SU-DHL-6 (cell line): ENCODE measurements at regions not wholly inside any gene's neighbourhood (a gene's known extent, or its start where the extent isn't known, plus 50 kb on each side); places are given as distances from the start of the nearest gene placed in this dataset.

Experiments
- H2AFZ ChIP-seq: fragments of 200-600 bp; sonication (generic); 2 replicates; pipeline ENCODE4 v1.6.1; 2014; ENCODE audit warnings: low read depth, mild to moderate bottlenecking, moderate library complexity, mixed read lengths, antibody characterized with exemption, low read length; ENCODE audit not compliant: severe bottlenecking
- H3F3A ChIP-seq: fragments of 200-600 bp; shearing (Covaris generic); 2 replicates; pipeline ENCODE4 v1.6.0; 2016; ENCODE audit warnings: antibody characterized with exemption, mild to moderate bottlenecking; ENCODE audit not compliant: insufficient read depth
- H3K27ac ChIP-seq: fragments of 200-600 bp; sonication (generic); 2 replicates; pipeline ENCODE4 v1.5.1; 2016; ENCODE audit warnings: low read depth, mild to moderate bottlenecking, low read length, moderate library complexity, mixed read lengths
- H3K27me3 ChIP-seq: fragments of 200-600 bp; sonication (generic), shearing (Covaris generic); 2 replicates; pipeline ENCODE4 v1.6.0; 2014; ENCODE audit warnings: mild to moderate bottlenecking, low read length
- H3K36me3 ChIP-seq: fragments of 200-600 bp; sonication (generic); 2 replicates; pipeline ENCODE4 v1.6.1; 2014; ENCODE audit warnings: mild to moderate bottlenecking, low read length, mixed read lengths
- H3K4me2 ChIP-seq: fragments of 300-600, 200-600 bp; shearing (Covaris generic), sonication (generic); 2 replicates; pipeline ENCODE4 v1.6.0; 2014; ENCODE audit warnings: low read length, low read depth, mild to moderate bottlenecking; ENCODE audit not compliant: poor library complexity, severe bottlenecking
- H3K4me3 ChIP-seq: fragments of 200-600 bp; sonication (generic); 2 replicates; pipeline ENCODE4 v1.5.1; 2014; ENCODE audit warnings: antibody characterized with exemption, low read length, mild to moderate bottlenecking, mixed read lengths; ENCODE audit not compliant: insufficient read depth, poor library complexity, severe bottlenecking
- H3K79me2 ChIP-seq: fragments of 200-600 bp; sonication (generic); 2 replicates; pipeline ENCODE4 v1.6.1; 2014; ENCODE audit warnings: mild to moderate bottlenecking, low read length, moderate library complexity; ENCODE audit not compliant: insufficient read depth
- H3K9ac ChIP-seq: fragments of 200-600 bp; sonication (generic); 2 replicates; pipeline ENCODE4 v1.7.0; 2014; ENCODE audit warnings: mild to moderate bottlenecking, low read length
- H3K9me2 ChIP-seq: fragments of 200-600 bp; sonication (generic); replicated peaks from 2 replicates; pipeline ENCODE4 v1.6.1; 2014; ENCODE audit warnings: low read length; ENCODE audit not compliant: insufficient read depth
- H3K9me3 ChIP-seq: fragments of 200-600 bp; sonication (generic); 2 replicates; pipeline ENCODE4 v1.6.1; 2014; ENCODE audit warnings: low read length, mixed read lengths; ENCODE audit not compliant: insufficient read depth
- H4K20me1 ChIP-seq: fragments of 200-600 bp; sonication (generic); 2 replicates; pipeline ENCODE4 v1.6.1; 2014; ENCODE audit warnings: low read depth, mild to moderate bottlenecking, antibody characterized with exemption, low read length, moderate library complexity, mixed read lengths
- EZH2phosphoT487 ChIP-seq: fragments of 200-600 bp; sonication (generic), shearing (Covaris generic); conservative IDR thresholded peaks from 2 replicates; pipeline ENCODE4 v1.6.1; 2018; ENCODE audit warnings: mild to moderate bottlenecking, antibody characterized with exemption, low read length, moderate library complexity, mixed read lengths
- TF ChIP-seq, protein P1 (sequence below): fragments of 200-600 bp; sonication (generic); IDR thresholded peaks from one replicate; pipeline ENCODE4 v1.5.1; 2017; ENCODE audit warnings: antibody characterized with exemption, mild to moderate bottlenecking, low read length, moderate library complexity; ENCODE audit not compliant: insufficient read depth, poor library complexity, severe bottlenecking

DNA sequence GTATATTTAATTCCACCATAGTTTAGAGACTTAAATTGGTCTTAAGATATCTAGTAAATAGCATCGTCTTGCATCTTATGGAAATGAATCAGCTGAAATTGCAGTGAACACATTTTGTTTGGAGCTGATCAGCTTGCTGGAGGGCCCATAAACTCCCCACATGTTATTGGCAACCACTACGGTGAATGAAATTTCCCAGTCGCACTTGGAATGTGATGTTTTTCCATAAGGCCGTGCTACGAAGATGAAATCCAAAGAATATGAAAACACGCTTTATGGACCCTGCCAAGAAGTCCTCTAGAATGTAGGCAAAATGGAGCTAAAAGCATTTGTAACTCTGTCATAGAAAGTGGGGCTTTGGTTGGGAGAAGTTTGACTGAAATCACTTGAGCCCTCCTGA lies 572.1 kb downstream of the ACTL7B start:
- Histone ChIP-seq H3F3A (no peaks in the 10 kb centered on the region), H3K4me2 (no peak overlapping the region), H2AFZ (no peak overlapping the region), H3K27me3 (no peaks in the 10 kb centered on the region), H3K4me3 (no peak overlapping the region), H3K9ac (no peak overlapping the region), H3K27ac (no peak overlapping the region), H3K36me3 (no peaks in the 10 kb centered on the region), H3K79me2 (no peaks in the 10 kb centered on the region), H3K9me2 (no peaks in the 10 kb centered on the region), H4K20me1 (no peaks in the 10 kb centered on the region), H3K9me3 (no peaks in the 10 kb centered on the region)
- TF ChIP-seq, protein P1, sequence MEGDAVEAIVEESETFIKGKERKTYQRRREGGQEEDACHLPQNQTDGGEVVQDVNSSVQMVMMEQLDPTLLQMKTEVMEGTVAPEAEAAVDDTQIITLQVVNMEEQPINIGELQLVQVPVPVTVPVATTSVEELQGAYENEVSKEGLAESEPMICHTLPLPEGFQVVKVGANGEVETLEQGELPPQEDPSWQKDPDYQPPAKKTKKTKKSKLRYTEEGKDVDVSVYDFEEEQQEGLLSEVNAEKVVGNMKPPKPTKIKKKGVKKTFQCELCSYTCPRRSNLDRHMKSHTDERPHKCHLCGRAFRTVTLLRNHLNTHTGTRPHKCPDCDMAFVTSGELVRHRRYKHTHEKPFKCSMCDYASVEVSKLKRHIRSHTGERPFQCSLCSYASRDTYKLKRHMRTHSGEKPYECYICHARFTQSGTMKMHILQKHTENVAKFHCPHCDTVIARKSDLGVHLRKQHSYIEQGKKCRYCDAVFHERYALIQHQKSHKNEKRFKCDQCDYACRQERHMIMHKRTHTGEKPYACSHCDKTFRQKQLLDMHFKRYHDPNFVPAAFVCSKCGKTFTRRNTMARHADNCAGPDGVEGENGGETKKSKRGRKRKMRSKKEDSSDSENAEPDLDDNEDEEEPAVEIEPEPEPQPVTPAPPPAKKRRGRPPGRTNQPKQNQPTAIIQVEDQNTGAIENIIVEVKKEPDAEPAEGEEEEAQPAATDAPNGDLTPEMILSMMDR, result no peak
- no peak for TF ChIP-seq EZH2phosphoT487

DNA sequence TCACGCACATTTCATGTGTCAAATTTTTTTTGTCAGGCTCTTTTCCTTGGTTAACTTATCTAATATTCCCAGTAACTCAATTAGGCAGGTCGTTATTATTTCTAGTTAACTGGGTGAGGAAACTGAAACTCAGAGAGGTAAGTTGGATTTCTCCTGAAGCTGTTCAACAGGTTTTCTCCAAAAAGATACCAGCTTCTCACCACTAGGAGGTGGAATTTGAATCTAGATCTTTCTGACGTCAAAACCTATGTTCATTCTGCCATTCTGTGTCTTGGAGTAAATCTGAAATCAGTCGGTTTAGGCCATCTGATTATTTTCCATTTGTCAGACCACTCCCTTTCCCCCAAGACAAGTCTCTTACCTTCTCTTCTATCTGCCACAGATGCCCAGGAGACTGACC lies 572.9 kb downstream of the ACTL7B start:
- Histone ChIP-seq H3K9me2 (no peaks in the 10 kb centered on the region), H3K9ac (no peak overlapping the region), H3F3A (no peaks in the 10 kb centered on the region)

DNA sequence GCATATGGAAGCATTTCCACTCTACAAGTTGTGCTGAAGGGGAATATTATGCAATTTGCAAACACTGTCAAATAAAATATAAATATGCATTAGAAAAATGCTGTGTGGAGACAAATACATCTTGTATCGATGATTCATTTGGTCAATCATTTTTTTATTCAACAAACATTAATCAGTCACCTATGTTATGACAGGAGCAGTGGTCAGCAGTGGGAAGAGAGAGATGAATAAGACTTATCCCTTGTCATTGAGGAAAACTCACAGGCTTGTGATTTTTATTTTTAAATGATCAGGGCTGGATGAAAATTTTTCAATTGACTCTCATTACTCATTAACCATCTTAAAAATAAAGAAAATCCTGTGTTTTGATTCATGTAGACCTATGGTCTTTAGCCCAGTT lies 574.1 kb downstream of the ACTL7B start:
- Histone ChIP-seq H3K4me2 (no peak overlapping the region), H3K79me2 (no peaks in the 10 kb centered on the region), H2AFZ (no peak overlapping the region), H3K36me3 (no peaks in the 10 kb centered on the region), H3K4me3 (no peak overlapping the region), H4K20me1 (no peaks in the 10 kb centered on the region), H3K9ac (no peak overlapping the region), H3K27me3 (no peaks in the 10 kb centered on the region), H3F3A (no peaks in the 10 kb centered on the region), H3K9me3 (no peaks in the 10 kb centered on the region), H3K27ac (no peak overlapping the region), H3K9me2 (no peaks in the 10 kb centered on the region)
- TF ChIP-seq EZH2phosphoT487, result no peak
- TF ChIP-seq, protein P1, result no peak

More for the DNA sequence above, 572.9 kb downstream of the ACTL7B start:
- Histone ChIP-seq H3K79me2 (no peaks in the 10 kb centered on the region), H2AFZ (no peak overlapping the region), H3K4me2 (no peak overlapping the region), H3K9me3 (no peaks in the 10 kb centered on the region), H3K36me3 (no peaks in the 10 kb centered on the region), H3K4me3 (no peak overlapping the region), H3K27ac (no peak overlapping the region), H3K27me3 (no peaks in the 10 kb centered on the region), H4K20me1 (no peaks in the 10 kb centered on the region)
- TF ChIP-seq, protein P1, result no peak
- no peak for TF ChIP-seq EZH2phosphoT487
